ENCODE measurements at regions not wholly inside any gene's neighbourhood (a gene's known extent, or its start where the extent isn't known, plus 50 kb on each side); places are given as distances from the start of the nearest gene placed in this dataset.

DNA sequence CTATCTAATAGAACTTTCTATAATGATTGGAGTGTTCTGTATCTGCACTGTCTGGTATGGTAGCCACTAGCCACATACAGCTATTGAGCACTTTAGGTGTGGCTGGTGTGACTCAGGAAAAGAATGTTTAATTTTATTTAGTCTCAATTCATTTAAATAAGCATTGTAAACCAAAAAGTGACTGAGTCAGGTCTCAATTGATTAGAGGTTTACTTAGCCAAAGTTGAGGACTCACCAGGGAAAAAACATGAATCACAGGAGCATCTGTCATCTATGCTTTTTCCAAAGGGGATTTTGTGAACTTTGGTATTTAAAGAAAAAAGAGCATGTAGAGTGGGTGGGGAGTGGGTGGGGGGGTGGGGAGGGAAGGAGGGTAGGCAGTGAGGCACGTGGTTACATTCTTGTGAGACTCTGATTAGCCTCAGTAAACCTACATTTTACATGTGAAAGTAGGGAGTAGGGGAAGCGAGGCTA, 473.1 kb downstream of the ATP23 start:
- DNase-seq (ENCODE audit: extremely low read depth, low read depth): no peak
- H3K4me3 ChIP-seq (replicated peaks; ENCODE audit: low read depth, low read length): no peak overlapping the region
- TF ChIP-seq, protein P1, sequence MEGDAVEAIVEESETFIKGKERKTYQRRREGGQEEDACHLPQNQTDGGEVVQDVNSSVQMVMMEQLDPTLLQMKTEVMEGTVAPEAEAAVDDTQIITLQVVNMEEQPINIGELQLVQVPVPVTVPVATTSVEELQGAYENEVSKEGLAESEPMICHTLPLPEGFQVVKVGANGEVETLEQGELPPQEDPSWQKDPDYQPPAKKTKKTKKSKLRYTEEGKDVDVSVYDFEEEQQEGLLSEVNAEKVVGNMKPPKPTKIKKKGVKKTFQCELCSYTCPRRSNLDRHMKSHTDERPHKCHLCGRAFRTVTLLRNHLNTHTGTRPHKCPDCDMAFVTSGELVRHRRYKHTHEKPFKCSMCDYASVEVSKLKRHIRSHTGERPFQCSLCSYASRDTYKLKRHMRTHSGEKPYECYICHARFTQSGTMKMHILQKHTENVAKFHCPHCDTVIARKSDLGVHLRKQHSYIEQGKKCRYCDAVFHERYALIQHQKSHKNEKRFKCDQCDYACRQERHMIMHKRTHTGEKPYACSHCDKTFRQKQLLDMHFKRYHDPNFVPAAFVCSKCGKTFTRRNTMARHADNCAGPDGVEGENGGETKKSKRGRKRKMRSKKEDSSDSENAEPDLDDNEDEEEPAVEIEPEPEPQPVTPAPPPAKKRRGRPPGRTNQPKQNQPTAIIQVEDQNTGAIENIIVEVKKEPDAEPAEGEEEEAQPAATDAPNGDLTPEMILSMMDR (IDR thresholded peaks at IDR 0.05; ENCODE audit: low read depth, low read length, missing control alignments): no peak

DNA sequence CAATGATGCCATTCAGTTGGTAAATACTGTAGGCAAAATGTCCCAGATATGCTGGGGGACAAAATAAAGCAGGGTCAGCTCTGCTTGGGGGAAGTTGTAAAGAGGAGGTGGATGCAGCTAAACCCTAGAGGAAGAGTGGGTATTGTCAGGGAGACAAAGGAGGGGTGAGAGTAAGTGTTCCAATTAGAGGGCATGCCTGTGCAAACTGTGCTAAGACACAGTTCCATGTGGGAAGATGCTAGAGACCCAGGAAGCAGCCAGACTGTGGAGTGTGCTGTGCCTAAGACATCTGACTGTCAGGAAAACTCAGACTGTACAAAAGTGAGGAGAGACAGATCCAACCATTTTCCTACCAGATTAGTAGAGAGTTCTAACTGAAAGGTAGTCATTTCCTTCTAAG, 474.3 kb downstream of the ATP23 start:
- no peak overlapping the region for H3K4me3 ChIP-seq (replicated peaks; ENCODE audit: low read depth, low read length)
- TF ChIP-seq, protein P1 (IDR thresholded peaks at IDR 0.05; ENCODE audit: low read depth, low read length, missing control alignments): no peak
- DNase-seq (ENCODE audit: extremely low read depth, low read depth): no peak

DNA sequence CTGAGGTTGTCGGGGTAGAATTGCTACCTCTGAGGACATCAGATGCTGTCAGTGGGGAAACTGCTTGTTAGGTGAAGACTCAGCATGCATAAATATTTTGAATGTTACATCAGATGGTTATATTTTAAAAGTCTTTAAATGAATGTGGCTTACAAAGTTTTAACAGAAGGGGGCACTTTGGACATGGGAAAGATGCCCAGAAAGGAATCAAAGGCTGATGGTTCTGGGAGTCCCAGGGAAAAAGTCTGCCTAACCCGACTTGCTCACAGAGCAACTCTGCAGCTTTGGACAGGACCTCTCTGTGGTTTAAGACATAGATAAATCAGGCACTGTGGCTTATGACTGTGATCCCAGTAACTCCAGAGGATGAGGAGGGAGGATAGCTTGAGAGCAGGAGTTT, 474.9 kb downstream of the ATP23 start:
- TF ChIP-seq, protein P1 (IDR thresholded peaks at IDR 0.05; ENCODE audit: low read depth, low read length, missing control alignments): peak; percentile 21
- peak; percentile 56 for DNase-seq (ENCODE audit: extremely low read depth, low read depth)
- no peak overlapping the region for H3K4me3 ChIP-seq (replicated peaks; ENCODE audit: low read depth, low read length)

DNA sequence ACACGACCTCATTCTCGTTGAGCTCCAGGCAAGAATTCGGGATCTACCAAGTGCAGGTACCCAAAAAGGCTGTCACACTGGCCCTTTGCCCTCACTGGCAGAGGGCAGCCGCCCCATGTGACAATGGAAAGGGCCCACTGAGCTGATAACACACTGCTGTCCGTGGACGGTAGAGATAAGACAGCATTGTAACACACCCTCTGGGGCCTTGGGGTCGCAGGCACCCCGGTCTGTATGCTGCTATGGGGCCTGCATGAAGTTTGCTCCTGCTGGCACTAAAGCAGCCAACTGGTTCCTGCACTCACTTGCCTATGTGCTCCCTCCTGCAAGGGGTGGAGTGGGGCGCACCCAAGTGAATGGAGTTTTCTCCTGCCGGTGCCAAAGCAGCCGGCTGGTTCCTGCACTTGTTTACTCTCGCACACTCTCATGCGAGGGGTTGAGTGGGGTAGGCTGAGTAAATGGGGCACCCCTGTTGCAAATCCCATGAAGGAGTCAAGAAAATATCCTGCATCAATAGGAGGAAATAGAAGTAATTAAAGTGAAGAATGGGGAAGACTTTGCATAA, 477.9 kb downstream of the ATP23 start:
- no peak overlapping the region for H3K4me3 ChIP-seq (replicated peaks; ENCODE audit: low read depth, low read length)
- no peak for DNase-seq (ENCODE audit: extremely low read depth, low read depth)
- TF ChIP-seq, protein P1 (IDR thresholded peaks at IDR 0.05; ENCODE audit: low read depth, low read length, missing control alignments): no peak

DNA sequence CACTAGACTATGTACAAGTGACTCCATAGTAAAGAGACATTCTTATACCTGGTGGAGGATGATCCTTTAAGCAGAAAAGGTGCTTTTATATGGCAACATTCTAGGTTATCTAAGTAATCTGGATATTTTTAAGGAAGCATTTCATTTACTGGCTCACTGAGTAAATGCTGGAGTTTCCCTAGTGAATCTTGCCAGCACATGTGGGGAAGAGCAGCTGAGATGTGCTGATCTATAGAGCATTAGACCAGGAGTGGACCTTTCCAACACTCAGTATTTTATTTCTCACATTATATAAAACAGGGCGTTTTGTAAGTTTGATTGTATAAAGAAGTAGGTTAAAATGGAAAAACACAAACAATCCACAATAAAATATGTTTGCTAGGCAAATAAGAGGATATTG, 478.5 kb downstream of the ATP23 start:
- DNase-seq (ENCODE audit: extremely low read depth, low read depth): no peak
- no peak overlapping the region for H3K4me3 ChIP-seq (replicated peaks; ENCODE audit: low read depth, low read length)
- TF ChIP-seq, protein P1 (IDR thresholded peaks at IDR 0.05; ENCODE audit: low read depth, low read length, missing control alignments): no peak

DNA sequence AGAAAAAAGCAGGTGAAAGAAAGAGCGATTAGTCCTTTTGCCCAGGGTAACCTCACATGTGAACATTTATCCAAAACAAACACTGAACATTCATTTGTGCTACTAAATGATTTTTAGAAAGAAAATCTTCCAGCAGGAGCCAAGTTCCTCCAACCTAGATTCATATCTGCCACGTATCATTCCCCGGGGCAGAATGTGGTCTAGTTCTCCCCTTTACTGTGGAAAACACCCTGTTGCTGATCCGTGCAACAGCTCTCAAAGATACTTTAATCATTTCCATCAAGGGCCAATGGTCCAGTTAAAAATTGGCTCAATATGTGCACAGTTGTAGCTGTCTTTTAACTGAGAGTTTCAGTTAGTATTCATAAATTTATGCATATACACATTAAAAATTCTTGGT, 479.1 kb downstream of the ATP23 start:
- TF ChIP-seq, protein P1 (IDR thresholded peaks at IDR 0.05; ENCODE audit: low read depth, low read length, missing control alignments): no peak
- H3K4me3 ChIP-seq (replicated peaks; ENCODE audit: low read depth, low read length): no peak overlapping the region
- peak; percentile 62 for DNase-seq (ENCODE audit: extremely low read depth, low read depth)

DNA sequence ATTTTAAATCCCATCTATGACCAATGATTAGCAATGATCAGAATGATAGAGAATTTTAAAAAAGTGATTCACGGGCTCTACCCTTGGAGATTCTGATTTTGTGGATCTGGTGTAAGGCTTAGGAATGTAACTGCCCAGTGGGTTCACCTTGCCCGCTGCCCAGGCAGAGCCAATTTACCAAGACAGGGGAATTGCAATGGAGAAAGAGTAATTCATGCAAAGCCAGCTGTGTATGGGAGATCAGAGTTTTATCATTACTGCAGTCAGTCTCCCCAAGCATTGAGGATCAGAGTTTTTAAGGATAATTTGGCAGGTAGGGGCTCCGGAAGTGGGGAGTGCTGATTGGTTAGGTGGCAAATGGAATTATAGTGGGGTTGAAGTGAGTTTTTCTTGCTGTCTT, 480.6 kb downstream of the ATP23 start:
- TF ChIP-seq, protein P1 (IDR thresholded peaks at IDR 0.05; ENCODE audit: low read depth, low read length, missing control alignments): no peak
- no peak overlapping the region for H3K4me3 ChIP-seq (replicated peaks; ENCODE audit: low read depth, low read length)
- DNase-seq (ENCODE audit: extremely low read depth, low read depth): no peak

Data from HFF-Myc (cell line).